Colon (tissue), 2 donors: ENCODE measurements at regions not wholly inside any gene's neighbourhood (a gene's known extent, or its start where the extent isn't known, plus 50 kb on each side); places are given as distances from the start of the nearest gene placed in this dataset.

Experiments
- FAIRE-seq: peaks from 2 replicates; lab custom pipeline; 2012; peaks lifted over from hg19 to GRCh38; lab: Jason Lieb, UNC
- donor health status: control.
- donor health status: control.

DNA sequence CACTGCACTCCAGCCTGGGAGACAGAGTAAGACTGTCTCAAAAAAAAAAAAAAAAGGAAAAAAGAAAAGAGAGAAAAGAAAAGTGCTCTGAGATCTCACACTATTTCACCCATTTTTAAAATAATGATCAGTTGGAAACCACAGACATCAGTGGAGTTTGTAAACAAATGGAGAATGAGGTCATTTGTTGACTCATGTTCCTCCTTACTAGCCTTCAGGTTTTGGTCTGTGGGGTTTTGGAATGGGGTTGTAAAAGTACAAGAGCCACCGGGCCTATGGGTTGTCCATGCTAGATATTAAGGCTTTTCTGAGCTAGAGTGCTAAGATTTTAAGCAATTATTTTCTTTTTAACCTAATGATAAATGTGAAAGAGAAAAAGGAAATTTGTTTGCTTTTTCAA lies 104.4 kb upstream of the PRL start:
- FAIRE-seq, result no peak

DNA sequence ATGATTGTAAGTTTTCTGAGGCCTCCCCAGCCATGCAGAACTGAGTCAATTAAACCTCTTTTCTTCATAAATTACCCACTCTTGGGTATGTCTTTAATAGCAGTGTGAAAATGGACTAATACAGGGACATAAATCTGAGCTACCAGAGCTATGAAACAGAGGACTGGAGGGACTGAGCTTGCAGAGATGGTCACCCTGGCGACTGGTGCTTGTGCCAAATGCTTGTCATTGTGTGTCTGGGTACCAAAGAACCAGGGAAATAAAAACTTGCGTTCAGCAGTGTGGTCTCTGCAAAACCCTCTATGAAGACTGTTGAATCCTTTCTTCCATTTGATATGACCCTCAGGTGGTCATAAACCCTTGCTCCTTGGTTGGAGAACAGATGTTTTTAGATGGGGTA lies 105.1 kb upstream of the PRL start:
- FAIRE-seq, result no peak

DNA sequence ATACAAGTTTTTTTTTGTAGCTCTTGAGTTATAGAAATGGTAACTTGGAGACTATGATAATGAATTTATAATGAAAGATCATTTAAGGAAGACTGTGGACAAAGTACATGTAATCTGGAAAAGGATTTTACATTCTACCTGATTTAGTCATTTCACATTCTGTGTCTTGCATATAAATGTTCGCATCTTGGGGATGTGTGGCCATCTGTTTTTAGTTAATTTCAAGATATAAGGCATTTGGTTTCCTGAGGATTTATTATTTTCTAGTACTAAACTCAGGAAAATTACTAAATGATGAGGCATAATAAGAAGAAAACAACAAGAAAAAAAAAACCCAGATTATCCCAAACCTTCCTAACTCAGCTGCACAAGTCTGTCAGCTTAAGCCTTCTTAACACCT lies 112.7 kb upstream of the PRL start:
- no peak for FAIRE-seq

DNA sequence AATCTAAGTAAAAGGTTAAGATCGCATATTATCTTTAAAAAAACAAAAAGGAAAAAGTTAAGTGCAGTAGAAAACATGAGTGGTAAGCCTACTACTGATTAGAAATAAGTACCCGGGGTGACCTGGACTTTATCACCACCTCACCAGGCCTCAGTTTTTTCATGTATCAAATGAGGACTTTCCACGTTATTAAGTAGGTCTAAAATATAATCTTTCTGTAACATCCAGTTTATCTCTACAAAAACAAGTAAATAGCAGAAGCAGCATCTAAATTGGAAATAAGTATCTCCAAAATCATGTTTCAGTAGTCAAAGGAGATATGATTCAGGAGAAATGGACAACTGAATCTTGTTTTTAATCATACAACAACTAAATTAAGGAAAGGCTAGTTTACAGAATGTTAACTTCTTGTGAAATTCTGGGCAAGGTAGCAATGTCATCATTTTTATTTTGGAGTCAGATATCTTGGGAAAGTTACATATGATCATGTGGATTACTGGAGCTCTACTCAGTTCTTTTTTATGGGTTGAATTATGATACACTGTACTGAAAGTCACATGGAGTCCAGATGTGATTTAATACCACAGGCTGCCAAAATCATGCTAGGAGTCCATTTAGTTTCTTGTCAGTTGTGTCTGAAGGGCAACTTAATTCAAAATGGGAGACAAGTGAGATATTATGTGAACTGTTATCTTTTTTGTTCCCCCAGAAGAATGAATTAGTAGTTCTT lies 114.7 kb upstream of the PRL start:
- FAIRE-seq, result no peak

DNA sequence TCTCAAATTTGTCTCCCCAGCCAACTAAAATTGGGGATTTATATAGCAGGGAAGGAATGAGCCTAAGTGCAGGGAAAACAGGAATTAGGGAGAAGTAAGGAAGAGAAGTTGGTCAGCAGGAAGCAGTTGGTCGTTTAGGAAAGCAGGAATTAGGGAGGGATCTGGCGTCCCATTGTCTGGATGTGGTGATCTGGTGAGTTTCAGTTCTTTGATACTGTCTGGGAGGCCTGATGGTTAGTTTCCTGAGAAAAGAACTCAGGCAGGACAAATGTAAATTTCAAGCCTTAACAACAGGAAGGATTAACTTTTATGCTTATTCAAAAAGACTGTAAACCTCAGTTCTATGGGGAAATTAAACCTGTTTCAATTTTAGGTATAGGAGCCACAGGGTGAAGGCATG lies 116.2 kb upstream of the PRL start:
- no peak for FAIRE-seq

DNA sequence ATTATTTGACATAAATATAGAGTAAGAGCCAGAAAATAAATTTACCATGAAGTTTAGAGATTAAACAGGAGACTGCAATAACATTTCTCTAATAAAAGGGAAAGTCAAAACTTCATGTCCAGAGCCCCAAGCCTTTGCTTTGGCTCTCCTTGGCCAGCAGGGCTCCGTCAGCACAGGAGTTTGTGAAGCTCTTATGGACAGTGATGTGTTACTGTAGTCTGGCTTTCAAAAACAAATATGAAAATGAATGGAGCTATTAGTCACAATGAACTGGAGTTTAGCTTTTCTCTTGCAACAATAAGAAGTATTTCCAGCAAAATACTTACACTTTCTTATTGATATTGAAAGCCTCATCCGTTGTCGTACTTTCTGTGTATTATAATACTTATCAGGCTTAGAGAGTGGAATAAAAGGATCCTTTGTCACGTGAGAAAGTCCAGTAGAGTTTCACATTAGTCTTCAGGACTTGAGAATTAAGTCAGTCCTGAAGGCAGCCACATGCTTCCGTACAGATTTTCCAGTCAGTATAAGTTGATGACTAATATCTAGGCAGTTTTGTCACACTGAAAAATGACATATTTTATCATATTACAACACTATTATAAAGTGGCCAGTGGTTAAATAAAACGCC lies 117.0 kb upstream of the PRL start:
- no peak for FAIRE-seq

DNA sequence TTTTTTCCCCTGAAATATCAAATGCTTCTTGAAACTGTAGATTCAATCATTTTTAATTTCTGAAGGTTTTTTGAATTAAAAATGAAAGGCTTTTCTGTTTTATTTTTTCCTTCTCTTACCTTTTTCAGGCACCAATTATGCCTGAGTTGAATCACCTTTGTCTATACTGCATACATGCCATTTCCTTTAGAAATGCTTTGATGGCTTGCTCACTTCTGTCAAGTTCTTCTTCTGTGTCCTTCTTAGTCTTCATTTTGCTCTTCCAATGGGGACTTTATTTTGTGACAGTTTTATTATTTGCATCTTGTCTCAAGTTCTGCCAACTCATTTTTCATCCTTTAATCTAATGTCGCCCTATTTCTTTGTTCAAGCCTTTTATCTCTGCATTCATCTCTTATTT lies 121.9 kb upstream of the PRL start:
- FAIRE-seq, result no peak

DNA sequence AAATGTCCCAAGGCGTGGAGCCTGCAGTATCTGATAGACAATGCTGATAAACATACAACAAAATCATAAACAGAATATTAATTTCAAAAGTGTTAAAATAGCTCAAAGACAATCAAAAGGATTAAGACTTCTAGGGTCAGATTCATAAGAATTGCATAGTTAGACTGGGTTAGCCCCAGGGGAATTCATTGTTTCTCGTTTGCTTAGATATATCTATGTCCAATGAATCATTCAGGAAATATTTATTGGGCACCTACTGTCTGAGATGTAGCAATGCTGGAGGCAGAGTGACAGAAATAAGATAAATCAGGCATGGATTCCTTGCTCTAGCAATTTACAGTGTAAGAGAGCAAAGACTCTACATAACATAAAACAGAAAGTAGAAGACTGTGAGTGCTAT lies 124.4 kb upstream of the PRL start:
- FAIRE-seq, result no peak

DNA sequence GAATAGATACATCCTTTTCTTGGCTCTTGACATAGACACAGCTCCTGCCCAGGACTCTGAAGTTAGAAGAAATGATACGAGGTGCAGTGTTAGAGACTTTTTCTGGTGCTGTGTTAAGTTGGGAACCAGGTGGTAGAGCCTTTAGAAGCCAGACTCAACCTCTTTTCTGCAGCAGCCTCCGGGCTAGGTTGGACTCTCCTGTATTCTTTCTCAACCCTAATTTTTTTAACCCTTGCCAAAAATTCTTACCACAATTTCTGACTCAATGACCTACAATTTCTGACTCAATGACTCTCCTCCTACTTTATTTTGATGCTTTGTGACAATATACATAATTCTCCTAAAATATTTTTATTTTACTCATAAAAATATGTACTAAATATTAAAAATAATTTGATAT lies 127.4 kb upstream of the PRL start:
- FAIRE-seq, result no peak

DNA sequence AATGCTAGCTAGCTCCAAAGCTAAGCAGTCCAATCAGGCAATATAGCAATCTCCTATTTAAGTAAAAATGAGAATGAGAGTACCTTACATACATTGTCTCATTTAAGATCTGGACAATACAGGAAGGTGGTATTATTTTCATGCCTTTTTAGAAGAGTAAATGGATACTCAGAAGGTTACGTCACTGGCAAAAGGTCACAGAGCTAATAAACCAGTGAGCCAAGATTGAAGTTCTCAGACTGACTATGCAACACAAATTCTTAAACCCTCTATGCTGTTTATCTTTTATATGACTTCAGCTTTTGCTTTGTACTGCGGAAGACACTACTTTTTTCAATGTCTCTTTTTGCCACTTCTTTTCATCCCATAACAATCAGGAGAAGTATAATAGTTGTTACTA lies 135.2 kb upstream of the PRL start:
- FAIRE-seq, result no peak

DNA sequence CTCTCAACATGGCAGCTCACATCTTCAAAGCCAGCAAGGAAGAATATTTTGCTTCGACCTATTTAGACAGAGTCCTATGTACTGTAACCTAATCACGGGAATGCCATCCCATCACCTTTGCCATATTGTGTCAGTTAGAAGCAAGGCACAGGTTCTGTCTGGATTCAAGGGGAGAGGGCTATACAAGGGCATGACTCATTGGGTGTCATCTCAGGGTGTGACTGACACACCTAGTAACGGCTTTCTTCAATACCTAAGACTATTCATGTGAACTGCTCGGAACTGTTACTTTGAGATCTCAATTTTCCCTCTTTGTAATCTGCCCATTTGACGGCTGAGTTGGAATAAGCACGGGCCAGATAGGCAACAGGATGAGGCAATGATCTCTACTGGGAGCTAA lies 135.6 kb upstream of the HDGFL1 start:
- FAIRE-seq, result no peak

DNA sequence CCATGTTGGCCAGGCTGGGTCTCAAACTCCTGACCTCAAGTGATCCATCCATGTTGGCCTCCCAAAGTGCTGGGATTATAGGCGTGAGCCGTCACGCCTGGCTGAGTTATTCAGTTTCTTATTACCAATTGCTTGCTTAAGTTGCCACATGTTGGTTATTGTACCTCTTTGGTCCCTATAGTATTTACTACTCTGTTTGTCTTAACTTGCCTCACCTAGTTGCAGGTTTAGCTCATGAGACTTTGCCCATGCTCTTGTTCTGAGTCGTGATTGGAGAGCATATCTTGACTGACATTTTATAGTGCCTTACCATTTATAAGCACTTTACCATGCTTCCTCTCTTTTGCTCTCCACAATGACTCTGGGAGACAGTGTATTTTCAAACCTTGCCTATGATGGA lies 134.2 kb upstream of the HDGFL1 start:
- FAIRE-seq, result no peak

DNA sequence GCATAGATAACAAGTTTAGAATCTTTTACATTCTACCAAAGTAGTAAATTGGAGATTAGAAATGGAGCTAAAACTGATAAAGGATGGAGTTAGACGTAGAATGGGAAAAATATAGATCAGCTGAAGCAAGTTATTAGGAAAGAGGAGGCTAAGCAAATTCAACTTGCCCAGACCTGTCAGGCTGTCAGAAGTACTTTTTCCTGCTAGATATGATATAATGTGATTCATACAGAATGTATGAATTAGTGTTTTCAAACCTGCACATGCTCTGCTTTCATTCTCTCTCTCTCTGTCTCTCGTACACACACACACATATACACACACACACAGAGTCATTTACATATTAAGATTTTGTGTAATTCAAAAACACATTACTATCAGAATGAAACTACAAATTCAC lies 133.2 kb upstream of the HDGFL1 start:
- FAIRE-seq, result no peak

DNA sequence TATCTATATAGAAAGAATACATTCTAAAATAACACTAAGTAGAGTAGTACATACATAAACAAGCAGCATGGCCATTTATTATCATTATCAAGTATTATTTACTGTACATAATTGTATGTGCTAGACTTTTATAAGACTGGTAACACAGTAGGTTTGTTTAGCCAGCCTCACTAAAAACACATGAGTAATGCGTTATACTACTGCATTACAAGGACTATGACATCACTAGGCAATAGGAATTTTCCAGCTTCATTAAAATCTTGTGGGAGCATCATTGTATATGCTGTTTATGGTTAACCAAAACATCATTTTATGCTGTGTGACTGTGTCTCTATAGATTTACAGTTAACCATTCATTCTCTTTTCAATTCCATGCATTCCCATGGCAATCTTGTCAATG lies 131.7 kb upstream of the HDGFL1 start:
- no peak for FAIRE-seq

DNA sequence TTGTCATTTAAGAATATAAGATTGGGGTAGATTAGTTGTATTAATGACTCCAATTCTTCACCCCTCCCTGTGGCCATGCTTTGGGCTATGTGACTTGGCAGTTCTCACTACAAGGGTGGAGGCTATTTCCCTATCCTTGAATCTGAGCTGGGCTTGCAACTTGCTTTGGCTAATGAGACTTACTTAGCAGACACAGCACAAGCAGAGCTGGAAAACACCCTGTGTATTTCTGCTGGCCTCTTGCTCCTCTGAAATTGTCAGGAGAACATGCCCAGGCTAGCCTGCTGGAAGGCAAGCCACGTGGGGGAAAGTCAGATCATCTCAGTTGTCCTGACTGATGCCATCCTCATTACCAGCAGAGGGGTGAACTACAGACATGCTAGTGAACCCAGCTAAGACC lies 126.5 kb upstream of the HDGFL1 start:
- no peak for FAIRE-seq

DNA sequence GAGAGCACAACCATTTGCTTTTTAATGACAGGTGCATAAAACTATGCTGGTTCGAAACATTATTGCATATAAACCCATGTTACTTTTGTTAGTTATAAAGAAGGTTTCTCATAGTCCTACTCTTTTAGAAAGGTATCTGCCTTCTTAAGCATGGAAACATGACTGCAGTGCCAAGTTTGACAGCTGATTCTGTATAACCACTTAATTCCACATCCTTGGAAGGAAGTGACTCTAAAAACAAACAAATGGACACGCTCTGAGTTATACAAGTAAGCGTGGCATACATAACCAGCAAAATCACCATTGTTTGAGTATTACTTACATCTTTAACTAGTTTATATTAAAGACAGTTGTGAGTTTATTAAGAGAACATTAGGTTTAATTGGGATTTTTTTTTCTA lies 125.0 kb upstream of the HDGFL1 start:
- FAIRE-seq, result no peak

DNA sequence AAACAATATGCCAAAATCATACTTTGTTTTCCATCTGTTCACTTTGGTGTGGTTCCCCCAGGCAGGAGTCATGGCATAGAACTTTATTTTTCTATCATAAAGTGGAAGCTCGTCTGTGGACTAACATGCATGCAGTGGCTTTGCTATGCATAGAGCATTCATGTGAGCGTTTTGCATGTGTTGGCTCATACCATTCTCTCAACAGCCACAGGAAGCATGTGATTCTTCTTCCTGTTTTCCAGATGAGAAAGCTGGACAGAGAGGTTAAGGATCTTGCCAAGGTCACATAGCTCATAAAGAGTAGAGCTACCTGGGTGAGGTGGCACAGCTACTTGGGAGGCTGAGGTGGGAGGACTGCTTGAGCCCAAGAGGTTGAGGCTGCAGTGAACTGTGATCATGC lies 123.4 kb upstream of the HDGFL1 start:
- no peak for FAIRE-seq

DNA sequence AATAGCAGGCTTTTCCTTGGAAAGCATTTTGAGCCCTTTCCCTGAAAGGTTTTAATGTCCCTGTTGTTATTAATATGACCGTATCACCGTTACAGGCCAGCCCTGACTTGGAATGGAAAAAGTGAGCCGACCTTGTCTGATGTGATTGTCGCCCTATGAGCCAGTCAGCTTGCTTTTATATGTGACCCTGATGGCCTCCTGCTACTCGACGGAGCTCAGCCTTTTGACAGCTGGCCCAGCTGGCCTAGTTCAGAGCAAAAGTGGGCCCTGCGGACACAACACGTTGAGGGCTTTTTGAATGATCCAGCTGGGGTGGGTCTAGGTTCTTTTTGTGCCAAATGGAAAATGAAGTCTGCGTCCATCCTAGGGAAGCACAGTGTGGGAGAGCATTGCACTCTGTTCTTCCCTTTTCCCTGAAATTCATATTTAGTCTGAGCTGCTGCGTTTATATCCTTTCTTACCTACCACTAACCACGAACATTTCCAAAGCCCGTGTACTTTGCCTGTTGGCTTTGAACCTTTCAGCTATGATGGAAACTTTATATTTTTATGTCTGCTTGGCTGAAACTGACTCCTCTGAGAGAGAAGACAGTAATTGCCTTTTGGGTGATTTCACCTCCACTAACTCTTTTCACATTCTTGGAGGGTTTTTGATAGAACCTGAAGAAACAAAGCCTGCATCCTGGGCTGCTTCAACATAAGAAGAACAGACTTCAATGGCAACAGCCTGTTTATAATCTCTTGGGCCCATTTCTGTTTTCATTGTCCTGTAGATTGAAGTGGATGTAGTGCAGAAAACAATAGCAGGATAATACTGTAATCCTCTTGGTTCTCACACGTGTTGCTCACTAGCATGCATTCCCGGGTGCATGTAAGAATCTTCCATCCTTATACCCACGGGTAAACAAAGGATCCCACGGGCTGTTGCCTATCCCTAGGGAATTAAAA lies 121.8 kb upstream of the HDGFL1 start:
- FAIRE-seq, result no peak

DNA sequence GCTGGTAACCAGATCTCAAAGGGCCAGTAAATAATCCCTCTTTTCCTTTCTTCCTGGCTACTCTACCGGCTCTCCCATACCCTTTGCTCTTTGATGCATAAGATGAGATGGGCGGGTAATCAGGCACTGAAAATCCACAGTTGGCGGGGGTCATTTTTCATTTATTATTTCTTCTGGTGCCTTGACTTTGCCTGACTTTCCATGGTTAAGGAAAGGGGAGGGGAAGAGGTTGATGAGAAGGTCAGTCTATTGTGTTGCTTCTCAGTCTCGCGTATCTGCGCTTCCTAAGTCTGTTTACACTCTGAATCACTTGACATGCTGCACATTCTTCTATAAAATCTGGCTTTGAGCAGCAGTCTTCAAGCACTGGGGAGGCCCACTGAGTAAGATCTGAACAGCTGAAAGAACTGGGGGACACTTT lies 121.1 kb upstream of the HDGFL1 start:
- FAIRE-seq, result no peak

DNA sequence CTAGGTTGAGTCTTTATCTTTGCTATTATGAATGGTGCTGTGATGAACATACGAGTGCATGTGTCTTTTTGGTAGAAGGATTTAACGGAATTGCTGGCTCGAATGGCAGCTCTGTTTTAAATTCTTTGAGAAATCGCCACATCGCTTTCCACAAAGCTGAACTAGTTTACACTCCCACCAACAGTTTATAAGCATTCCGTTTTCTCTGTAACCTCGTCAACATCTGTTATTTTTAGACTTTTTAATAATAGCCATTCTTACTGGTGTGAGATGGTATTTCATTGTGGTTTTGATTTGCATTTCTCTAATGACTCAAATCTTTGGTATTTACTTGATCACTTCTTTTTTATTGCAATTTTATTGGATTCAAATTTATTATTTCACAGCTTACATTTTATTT lies 117.4 kb upstream of the HDGFL1 start:
- FAIRE-seq, result no peak

DNA sequence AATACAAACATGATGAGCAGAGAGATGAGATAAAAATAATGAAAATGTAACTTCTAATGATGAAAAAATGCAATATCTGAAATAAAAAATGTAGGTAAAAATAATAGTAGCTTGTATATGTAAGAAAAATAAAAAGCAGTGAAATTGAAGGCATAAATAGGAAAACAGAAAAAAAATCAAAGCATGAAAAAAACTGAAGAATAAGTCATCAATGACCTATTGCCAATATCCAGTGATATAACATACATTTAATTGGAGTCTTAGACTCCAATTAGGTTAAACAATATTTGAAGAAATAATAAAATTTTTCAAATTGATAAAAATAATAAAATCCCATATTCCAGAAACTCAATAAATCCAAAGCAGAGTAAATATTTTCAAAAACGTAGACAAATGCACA lies 114.0 kb upstream of the HDGFL1 start:
- peak; percentile 49 for FAIRE-seq

DNA sequence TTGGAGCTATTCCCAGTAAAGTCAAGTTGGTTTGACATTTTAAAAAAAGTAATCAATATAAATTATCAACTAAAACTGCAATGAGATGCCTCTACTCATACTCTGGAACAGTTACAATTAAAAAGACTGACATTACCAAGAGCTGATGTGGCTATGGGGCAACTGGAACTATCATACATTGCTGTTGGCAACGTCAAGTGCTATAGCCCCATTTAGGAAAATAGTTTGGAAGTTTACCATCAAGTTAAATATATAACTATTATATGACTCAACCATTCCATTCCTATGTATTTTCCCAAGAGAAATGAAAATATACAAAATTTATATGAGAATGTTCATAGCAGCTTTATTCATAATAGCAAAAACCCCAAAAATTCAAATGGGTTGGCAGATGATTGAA lies 111.4 kb upstream of the HDGFL1 start:
- no peak for FAIRE-seq

DNA sequence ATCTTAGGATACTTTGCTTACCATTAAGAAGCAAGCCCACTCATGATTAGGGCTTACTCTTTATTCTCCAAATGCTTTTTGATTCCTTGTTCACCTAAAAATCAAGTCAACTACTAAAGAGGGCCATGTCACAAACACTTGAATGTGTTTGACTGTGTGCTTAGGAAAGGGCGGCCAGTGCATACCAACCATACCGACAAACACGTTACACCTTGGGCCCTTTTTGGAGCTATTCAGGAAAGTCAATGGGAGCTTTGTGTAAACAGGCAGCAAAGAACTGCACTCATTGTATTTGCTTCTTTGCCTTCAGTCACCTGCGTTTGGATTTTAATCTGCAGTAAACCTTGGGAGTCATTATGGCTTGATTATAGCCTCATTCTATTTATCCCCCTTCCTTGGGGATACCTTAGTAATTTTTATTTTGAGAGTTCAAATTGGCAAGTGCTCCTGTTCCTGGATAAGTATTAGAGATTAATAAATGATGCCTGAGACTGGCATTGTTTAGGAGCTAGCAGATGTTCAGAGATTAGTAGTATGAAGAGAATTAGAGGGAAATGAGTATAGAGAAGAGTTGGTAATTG lies 102.6 kb upstream of the HDGFL1 start:
- FAIRE-seq, result no peak
